ENCODE measurements at regions not wholly inside any gene's neighbourhood (a gene's known extent, or its start where the extent isn't known, plus 50 kb on each side); places are given as distances from the start of the nearest gene placed in this dataset.

DNA sequence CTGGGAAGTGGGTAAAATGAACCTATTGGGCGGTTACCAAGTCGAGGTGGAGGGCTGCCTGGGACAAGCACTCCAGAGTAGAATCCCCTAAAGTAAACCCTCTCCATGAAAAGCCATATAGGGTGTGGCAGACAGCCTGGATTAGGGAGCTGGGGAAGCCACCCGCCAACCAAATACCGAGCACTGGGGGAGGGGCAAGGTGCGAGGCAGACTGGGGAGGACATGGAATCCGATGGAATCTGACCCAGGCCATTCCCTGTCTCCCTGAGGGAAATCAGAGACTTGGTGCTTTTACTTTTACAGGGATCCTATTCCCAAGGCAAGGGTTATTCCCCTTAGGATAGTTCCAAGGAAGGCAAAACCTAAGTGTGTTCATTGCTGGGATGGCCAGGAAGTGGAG, 130.9 kb upstream of the HSD17B12 start:
- intact Hi-C loops (cut with DNase I; ENCODE audit: low total_unique reads): no loop called here
- no peaks in the 10 kb centered on the region for H3K36me3 ChIP-seq
- no peak overlapping the region for H3K4me3 ChIP-seq
- no peak for DNase-seq
- H3K27me3 ChIP-seq: no peaks in the 10 kb centered on the region
- no peak overlapping the region for H3K27ac ChIP-seq
- no peaks in the 10 kb centered on the region for H3K9me3 ChIP-seq
- TF ChIP-seq POLR2A (IDR thresholded peaks at IDR 0.05): no peak
- TF ChIP-seq, protein P1, sequence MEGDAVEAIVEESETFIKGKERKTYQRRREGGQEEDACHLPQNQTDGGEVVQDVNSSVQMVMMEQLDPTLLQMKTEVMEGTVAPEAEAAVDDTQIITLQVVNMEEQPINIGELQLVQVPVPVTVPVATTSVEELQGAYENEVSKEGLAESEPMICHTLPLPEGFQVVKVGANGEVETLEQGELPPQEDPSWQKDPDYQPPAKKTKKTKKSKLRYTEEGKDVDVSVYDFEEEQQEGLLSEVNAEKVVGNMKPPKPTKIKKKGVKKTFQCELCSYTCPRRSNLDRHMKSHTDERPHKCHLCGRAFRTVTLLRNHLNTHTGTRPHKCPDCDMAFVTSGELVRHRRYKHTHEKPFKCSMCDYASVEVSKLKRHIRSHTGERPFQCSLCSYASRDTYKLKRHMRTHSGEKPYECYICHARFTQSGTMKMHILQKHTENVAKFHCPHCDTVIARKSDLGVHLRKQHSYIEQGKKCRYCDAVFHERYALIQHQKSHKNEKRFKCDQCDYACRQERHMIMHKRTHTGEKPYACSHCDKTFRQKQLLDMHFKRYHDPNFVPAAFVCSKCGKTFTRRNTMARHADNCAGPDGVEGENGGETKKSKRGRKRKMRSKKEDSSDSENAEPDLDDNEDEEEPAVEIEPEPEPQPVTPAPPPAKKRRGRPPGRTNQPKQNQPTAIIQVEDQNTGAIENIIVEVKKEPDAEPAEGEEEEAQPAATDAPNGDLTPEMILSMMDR (IDR thresholded peaks at IDR 0.05): no peak
- H3K4me1 ChIP-seq: no peaks in the 10 kb centered on the region

DNA sequence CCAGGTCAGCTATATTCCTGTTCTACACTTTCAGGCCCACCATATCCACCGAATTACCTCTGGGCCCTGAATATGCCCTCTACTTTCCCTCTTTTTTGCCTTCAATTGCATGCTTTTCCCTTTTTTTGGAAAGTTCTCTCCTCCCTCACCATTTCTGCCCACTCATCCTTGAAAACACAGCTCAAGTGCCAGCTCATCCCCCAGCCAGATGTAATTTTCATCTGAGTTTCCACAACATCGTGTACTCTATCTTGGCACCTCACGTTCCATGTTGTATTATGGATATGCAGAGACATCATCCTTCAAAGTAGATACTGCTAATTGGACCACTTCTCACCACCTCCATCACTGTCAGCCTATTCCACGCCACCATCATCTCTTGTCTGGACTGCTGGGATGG, 129.8 kb upstream of the HSD17B12 start:
- Histone ChIP-seq H3K4me3 (no peak overlapping the region), H3K4me1 (peaks cover 0 to 3% of the 10 kb centered on the region in 2 donors), H3K36me3 (no peaks in the 10 kb centered on the region), H3K9me3 (no peaks in the 10 kb centered on the region), H3K27ac (no peak overlapping the region), H3K27me3 (no peaks in the 10 kb centered on the region)
- intact Hi-C loops (cut with DNase I; ENCODE audit: low total_unique reads): no loop called here
- DNase-seq: no peak
- TF ChIP-seq, protein P1 (IDR thresholded peaks at IDR 0.05): no peak
- no peak for TF ChIP-seq POLR2A (IDR thresholded peaks at IDR 0.05)

- TF ChIP-seq, protein P1 (IDR thresholded peaks at IDR 0.05): no peak
- TF ChIP-seq POLR2A (IDR thresholded peaks at IDR 0.05): no peak
- Histone ChIP-seq H3K36me3 (no peaks in the 10 kb centered on the region), H3K4me1 (peaks cover 0 to 3% of the 10 kb centered on the region in 2 donors), H3K27me3 (peaks cover 0 to 4% of the 10 kb centered on the region in 2 donors), H3K9me3 (no peaks in the 10 kb centered on the region), H3K4me3 (no peak overlapping the region), H3K27ac (no peak overlapping the region)
- intact Hi-C loops (cut with DNase I; ENCODE audit: low total_unique reads): no loop called here
- no peak for DNase-seq
These were observed 126.4 kb upstream of the HSD17B12 start for GRCh38 chr11:43554148-43554473.

DNA sequence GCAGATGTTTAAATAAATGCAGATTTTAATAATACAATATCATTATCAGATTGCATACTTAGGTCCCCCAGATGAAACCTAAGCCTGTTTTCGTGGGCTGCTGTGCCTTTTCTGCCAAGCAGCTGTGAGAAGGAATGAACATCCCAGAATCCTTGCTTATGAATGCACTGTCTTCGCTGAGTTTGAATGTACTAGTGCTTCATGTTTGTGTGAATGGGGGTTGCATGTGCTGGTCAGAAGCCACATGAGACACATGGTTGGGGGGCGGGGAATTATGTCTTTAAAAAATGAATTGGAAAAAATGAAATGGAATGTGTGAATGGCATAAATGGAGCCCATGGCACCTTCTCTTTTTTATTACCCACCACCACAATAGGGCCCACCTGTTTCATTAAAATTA, 125.4 kb upstream of the HSD17B12 start:
- H3K27ac ChIP-seq: peak overlapping the region; percentile 29 to 48

GRCh38 chr11:43555816-43556611, 124.5 kb upstream of the HSD17B12 start:
- no peak overlapping the region for H3K4me3 ChIP-seq
- DNase-seq: peak; percentile 27 to 46
- intact Hi-C loops (cut with DNase I; ENCODE audit: low total_unique reads): no loop called here
- no peak for TF ChIP-seq POLR2A (IDR thresholded peaks at IDR 0.05)
- TF ChIP-seq, protein P1 (IDR thresholded peaks at IDR 0.05): no peak
- no peaks in the 10 kb centered on the region for H3K9me3 ChIP-seq
- H3K36me3 ChIP-seq: no peaks in the 10 kb centered on the region
- H3K27ac ChIP-seq: peak overlapping the region; percentile 29 to 48
- peaks cover 0 to 4% of the 10 kb centered on the region in 2 donors for H3K27me3 ChIP-seq
- peaks cover 0 to 3% of the 10 kb centered on the region in 2 donors for H3K4me1 ChIP-seq

More for the DNA sequence above, 125.4 kb upstream of the HSD17B12 start:
- Histone ChIP-seq H3K4me3 (peak overlapping the region in 1 of 2 donors; percentile 4), H3K9me3 (no peaks in the 10 kb centered on the region), H3K36me3 (no peaks in the 10 kb centered on the region), H3K4me1 (peaks cover 0 to 3% of the 10 kb centered on the region in 2 donors), H3K27me3 (peaks cover 0 to 4% of the 10 kb centered on the region in 2 donors)
- no peak for TF ChIP-seq POLR2A (IDR thresholded peaks at IDR 0.05)
- TF ChIP-seq, protein P1 (IDR thresholded peaks at IDR 0.05): no peak
- DNase-seq: no peak
- intact Hi-C loops (cut with DNase I; ENCODE audit: low total_unique reads): no loop called here
